Medulla oblongata (tissue), 1 donor: ENCODE measurements at regions not wholly inside any gene's neighbourhood (a gene's known extent, or its start where the extent isn't known, plus 50 kb on each side); places are given as distances from the start of the nearest gene placed in this dataset.

Experiments
- DNase-seq: peaks from one replicate; pipeline ENCODE4 v3.0.0-alpha.2; 2015; ENCODE audit errors: extremely low spot score

DNA sequence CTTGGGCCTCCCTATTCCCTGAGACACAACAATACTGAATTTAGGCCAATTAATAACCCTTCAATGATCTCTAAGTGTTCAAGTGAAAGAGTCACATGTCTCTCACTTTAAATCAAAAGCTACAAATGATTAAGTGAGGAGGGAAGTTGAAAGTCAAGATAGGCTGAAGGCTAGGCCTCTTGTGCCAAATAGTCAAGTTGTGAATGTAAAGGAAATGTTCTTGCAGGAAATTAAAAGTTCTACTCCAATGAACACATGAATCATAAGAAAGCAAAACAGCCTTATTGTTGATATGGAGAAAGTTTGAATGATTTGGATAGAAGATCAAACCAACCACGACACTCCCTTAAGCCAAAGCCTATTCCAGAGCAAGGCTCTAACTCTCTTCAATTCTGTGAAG lies 286.9 kb downstream of the MEIS1 start:
- DNase-seq = no peak

DNA sequence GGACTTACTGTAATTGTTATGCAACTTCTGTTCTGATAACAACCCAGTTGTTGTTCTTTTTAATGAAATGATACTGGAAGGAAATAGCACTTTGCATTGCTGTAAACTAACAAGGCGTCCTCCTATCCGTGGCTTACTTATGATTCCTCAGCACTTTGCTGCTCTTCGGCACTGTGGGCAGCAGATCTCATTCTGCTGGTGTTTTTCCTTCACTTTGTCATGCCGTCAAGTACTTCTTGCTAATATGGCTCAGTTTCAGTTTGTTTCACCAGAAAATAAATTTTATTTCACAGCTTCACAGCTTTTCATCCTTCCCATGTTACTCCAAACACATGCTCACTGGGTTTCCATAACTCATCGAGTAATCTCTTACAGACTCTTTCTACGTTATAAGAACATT lies 289.3 kb downstream of the MEIS1 start:
- no peak for DNase-seq

DNA sequence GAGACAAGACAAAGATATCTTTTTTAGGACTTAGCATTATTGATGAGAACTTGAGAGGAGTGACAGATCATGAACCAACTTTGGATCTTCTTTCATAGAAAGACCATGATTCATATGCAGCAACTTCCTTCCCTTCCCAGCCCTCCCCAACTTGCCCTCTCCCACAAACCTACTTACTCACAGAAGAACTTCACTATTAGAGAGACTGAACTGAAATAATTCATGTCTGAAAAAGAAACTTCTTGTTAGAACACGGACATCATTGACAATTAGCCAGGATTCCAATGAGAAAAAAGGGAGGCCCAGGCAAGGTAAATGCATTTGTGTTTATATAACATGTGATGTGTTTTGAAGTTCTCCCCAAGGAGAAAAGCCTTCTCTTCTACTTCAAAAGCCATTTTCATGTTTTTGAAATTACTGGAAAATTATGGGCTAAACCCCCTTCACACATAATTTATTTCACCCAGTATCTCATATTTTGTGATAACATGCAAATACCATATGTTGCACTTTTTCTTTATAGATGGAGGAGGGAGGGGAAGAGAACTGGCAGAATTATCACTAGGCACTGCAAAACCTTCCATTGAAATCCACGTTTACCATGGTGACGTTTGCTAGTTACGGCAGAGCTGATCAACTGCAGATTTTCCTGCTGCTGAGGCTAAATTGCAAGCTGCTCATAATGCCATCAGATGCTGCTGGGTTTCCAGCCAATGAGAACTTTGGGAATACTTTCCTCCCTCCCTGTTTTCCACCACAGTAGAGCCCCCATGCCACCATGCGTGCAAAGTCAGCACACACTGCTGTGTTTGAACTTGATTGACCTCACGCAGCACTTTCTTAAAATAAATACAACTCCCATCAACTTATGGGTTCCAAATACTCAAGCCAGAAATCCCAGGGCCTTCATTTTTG lies 294.7 kb downstream of the MEIS1 start:
- DNase-seq = no peak

GRCh38 chr2:66730441-66730840 lies 295.5 kb downstream of the MEIS1 start:
- no peak for DNase-seq

DNA sequence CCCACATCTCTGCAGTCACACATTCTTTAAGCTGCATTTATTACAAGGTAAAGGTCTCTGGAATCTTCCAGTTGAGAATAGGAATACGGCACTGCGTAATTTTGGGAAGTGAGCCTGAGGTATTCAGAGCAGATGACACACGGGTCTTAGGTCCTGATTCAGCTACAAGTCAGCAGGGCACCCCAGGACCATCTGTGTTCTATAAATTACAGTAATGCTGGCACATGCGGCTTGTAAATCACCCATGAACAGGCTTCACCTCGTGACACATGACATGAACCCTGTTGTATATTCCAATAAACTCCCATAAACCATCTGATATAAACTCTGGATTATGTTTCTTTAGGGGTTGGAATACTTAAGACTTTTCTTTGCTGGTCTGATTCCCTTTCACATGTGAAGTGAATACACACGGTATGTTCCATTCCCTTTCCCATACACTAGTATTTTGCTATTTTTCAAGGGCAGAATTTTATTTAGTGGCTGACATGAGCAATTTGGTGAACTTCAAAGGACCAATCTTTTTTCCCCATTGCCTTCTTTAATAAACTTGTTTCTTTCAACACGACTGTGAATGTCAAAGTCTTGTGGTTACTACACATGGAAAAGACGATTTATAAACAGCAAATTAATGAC lies 298.6 kb downstream of the MEIS1 start:
- no peak for DNase-seq

DNA sequence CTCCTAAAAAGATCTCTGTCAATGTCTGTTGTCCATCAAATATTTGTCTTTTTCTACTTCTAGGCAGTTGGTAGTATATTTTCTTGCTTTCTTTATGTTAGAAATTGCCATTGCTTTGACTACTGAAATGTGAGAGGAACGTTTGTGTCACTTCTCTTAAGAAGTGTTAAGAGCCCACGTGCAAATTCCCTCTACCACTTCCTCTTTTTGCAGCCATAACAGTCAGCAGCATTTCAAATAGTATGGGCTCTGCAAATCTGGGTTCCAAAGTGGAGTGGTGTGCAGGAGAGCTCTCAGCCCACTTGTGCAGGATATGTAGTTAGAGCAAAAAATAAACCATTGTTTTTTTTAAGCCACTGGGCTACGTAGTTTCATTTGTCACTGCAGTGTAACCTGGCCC lies 314.0 kb downstream of the MEIS1 start:
- DNase-seq = no peak

DNA sequence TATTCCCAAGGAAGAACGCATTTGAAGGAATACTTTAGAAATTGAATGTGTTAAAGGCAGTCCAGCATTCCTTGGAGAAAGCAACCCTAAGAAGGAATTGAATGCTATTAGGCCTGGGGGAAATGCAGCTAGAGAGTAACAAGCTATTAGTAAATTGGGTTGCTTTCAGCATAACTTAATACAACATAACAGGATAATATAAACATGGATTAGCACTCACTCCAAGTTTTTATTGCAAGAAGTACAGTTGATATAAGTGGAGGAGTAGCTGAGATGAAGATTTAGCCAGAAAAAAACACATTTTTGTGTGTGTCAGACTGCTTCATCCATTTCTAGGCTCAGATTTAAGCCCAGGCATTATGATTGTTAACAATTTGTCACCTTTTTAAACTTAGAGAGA lies 314.6 kb downstream of the MEIS1 start:
- DNase-seq = no peak

DNA sequence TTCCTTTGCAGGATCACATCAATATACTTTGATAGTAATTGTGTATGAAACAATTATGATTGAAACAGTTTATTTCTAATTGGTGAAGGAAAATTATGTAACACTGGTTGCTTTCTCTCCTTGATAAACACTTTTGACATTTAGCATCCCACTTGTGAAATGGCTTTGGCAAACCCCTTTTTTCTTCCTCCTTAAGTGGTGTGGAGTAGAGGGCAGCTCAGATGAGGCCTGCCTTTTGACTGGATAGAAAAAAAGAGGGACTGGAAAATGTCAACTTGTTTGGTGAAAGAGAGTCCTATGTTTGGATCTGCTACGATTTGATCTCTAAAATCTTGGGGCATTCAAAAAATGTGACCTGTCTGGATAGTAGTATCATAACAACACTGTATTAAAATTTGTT lies 318.3 kb downstream of the MEIS1 start:
- DNase-seq = no peak

- DNase-seq = no peak
Observed at GRCh38 chr2:66753660-66754059, 318.7 kb downstream of the MEIS1 start.

GRCh38 chr2:66755974-66756373 lies 321.0 kb downstream of the MEIS1 start:
- no peak for DNase-seq

DNA sequence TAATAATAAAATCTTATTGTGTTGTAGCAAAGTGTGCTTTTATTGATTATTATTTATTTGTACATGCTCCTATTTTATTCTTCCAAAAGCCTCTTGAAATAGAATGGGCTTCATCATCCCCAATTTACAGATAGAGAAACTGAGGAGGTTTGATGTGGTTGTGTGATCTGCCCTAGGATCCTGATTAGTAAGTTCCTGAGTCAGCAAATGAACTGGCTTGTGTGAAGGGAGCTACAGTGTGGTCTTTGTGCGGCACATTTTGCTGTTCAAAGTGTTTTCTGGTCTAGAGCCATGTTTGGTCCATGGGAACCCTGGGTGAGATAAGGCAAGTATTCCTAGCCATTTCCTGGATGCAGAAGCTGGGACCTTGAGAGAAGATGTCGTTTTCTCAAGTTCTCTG lies 326.9 kb downstream of the MEIS1 start:
- no peak for DNase-seq

GRCh38 chr2:66762761-66763160 lies 327.8 kb downstream of the MEIS1 start:
- DNase-seq = no peak

GRCh38 chr2:66766582-66766981 lies 331.7 kb downstream of the MEIS1 start:
- no peak for DNase-seq

- no peak for DNase-seq
Observed at GRCh38 chr2:66771359-66771976, 336.5 kb downstream of the MEIS1 start.

GRCh38 chr2:66772618-66773017 lies 337.7 kb downstream of the MEIS1 start:
- DNase-seq = no peak

GRCh38 chr2:66775730-66776422 lies 341.0 kb downstream of the MEIS1 start:
- no peak for DNase-seq

DNA sequence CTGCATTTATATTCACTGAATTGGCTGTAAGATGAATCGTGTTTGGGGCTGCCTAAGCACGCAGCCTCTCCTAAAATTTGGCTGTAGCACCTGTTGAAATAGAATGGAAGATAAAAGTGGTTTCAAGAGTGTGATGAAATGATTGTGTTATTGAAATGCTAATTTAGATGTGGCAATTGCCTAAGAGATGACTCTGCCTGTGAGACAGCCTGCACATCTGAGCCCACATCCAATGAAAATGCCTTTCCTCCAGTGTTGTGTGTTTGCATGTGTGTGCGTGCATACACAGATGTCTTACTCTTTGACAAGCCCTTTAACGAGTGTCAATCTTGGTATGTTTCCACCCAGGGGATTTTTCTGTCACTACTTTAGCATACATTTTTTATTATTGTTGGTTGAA lies 346.9 kb downstream of the MEIS1 start:
- DNase-seq = no peak

GRCh38 chr2:66782780-66783361 lies 347.9 kb downstream of the MEIS1 start:
- DNase-seq = no peak

GRCh38 chr2:66789741-66790140 lies 354.8 kb downstream of the MEIS1 start:
- no peak for DNase-seq

DNA sequence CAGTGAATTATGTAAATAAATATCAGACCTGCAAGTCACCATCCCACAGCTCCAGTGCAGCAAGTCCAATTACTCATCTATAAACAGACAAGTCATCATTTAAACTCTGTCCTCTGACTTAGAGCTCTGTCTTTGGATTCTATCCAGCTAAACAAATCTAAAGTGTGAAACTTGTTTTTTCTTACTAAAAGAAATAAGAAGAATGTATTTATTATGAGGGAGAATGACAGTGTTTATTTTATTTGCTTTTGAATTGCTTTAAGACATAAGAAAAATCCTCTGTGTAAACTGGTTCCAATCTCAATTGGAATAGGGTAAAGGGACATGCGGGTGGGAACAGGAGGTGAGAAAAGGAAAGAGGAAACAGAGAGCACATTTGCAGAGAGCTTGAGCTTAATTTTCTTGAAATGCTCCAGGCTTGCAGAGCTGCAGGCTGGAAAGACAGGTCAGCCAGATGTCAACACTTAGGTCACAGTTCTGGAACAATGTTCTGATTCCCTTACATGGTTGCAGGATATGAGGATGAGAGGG lies 355.8 kb downstream of the MEIS1 start:
- no peak for DNase-seq

GRCh38 chr2:66794070-66794469 lies 359.1 kb downstream of the MEIS1 start:
- no peak for DNase-seq

GRCh38 chr2:66794551-66794950 lies 359.6 kb downstream of the MEIS1 start:
- no peak for DNase-seq
